Keratinocyte (primary cell): ENCODE measurements at regions not wholly inside any gene's neighbourhood (a gene's known extent, or its start where the extent isn't known, plus 50 kb on each side); places are given as distances from the start of the nearest gene placed in this dataset.
"Not testable (repeated sequence)": the region's sequence is repeated elsewhere in the genome, so short reads cannot be mapped to it uniquely, and the experiment has no call there.

Experiments used
- DNase-seq: peaks from one replicate; pipeline ENCODE4 v3.0.0-alpha.2; 2011; ENCODE audit warnings: low read depth, missing footprints, low spot score
- FAIRE-seq: peaks from 2 replicates; lab custom pipeline; 2011; peaks lifted over from hg19 to GRCh38; lab: Jason Lieb, UNC
- H2AFZ ChIP-seq: 2 replicates; pipeline ENCODE4 v1.6.0; 2012; ENCODE audit warnings: low read length, control low read depth, inconsistent platforms; ENCODE audit not compliant: control insufficient read depth
- H3K27ac ChIP-seq: 2 replicates; pipeline ENCODE4 v1.5.1; 2011; ENCODE audit warnings: low read length; ENCODE audit not compliant: control insufficient read depth, insufficient read depth
- H3K27me3 ChIP-seq: 3 replicates; pipeline ENCODE4 v1.6.0; 2011; ENCODE audit warnings: low read length; ENCODE audit not compliant: control insufficient read depth, insufficient read depth; ENCODE audit errors: extremely low read depth
- H3K36me3 ChIP-seq, 2 experiments: 2 replicates in 1 of 2; 3 replicates in 1 of 2; pipeline ENCODE4 v1.5.1; 2011; ENCODE audit warnings: low read length in 2 of 2, mild to moderate bottlenecking in 1 of 2; ENCODE audit not compliant: control insufficient read depth in 2 of 2, insufficient read depth in 2 of 2; ENCODE audit errors: extremely low read depth in 1 of 2
- H3K4me1 ChIP-seq: 3 replicates; pipeline ENCODE4 v1.5.1; 2011; ENCODE audit warnings: low read length; ENCODE audit not compliant: control insufficient read depth, insufficient read depth; ENCODE audit errors: extremely low read depth
- H3K4me2 ChIP-seq: 3 replicates; pipeline ENCODE4 v1.6.0; 2011; ENCODE audit warnings: low read depth, low read length; ENCODE audit not compliant: control insufficient read depth, insufficient read depth; ENCODE audit errors: extremely low read depth
- H3K4me3 ChIP-seq, 3 experiments: fragments of 200-600 bp in 1 of 3; sonication (generic) in 1 of 3; 2 replicates in 2 of 3; 3 replicates in 1 of 3; pipeline ENCODE4 v1.5.1; 2011 to 2016; ENCODE audit warnings: low read length in 3 of 3, mild to moderate bottlenecking in 3 of 3, control low read depth in 2 of 3, inconsistent platforms in 1 of 3, low read depth in 1 of 3, mixed read lengths in 1 of 3, mixed run types in 1 of 3, moderate library complexity in 1 of 3; ENCODE audit not compliant: control insufficient read depth in 2 of 3, insufficient read depth in 2 of 3; ENCODE audit errors: extremely low read depth in 1 of 3
- H3K79me2 ChIP-seq: 2 replicates; pipeline ENCODE4 v1.6.0; 2012; ENCODE audit warnings: low read length; ENCODE audit not compliant: control insufficient read depth, insufficient read depth
- H3K9ac ChIP-seq: 3 replicates; pipeline ENCODE4 v1.6.0; 2011; ENCODE audit warnings: low read length; ENCODE audit not compliant: control insufficient read depth, insufficient read depth; ENCODE audit errors: extremely low read depth
- H3K9me1 ChIP-seq: 3 replicates; pipeline ENCODE4 v1.6.0; 2011; ENCODE audit warnings: low read length; ENCODE audit not compliant: control insufficient read depth, insufficient read depth; ENCODE audit errors: extremely low read depth
- H3K9me3 ChIP-seq: 2 replicates; pipeline ENCODE4 v1.5.1; 2012; ENCODE audit warnings: low read depth, low read length; ENCODE audit not compliant: control insufficient read depth
- H4K20me1 ChIP-seq: 3 replicates; pipeline ENCODE4 v1.6.0; 2011; ENCODE audit warnings: low read length; ENCODE audit not compliant: control insufficient read depth, insufficient read depth; ENCODE audit errors: extremely low read depth
- dilution Hi-C: fragments of 300-500 bp; cut with MboI; formaldehyde crosslinking; loops from one replicate; pipeline ENCODE4 v1.7.0; 2020; ENCODE audit warnings: low sequenced_read_pairs; ENCODE audit not compliant: extremely low pct_ligation_motif_present

- H2AFZ ChIP-seq, H3K79me2 ChIP-seq, H4K20me1 ChIP-seq: not testable (repeated sequence)
Measured at GRCh38 chr16:16448423-16448822, 69.5 kb downstream of the NPIPA7 start.

GRCh38 chr16:16449712-16450237 lies 70.8 kb downstream of the NPIPA7 start:
- H3K4me2 ChIP-seq, H3K27me3 ChIP-seq, H4K20me1 ChIP-seq, H3K4me3 ChIP-seq, dilution Hi-C loops, H3K36me3 ChIP-seq, H2AFZ ChIP-seq, H3K4me1 ChIP-seq, H3K9me1 ChIP-seq, H3K9ac ChIP-seq, H3K79me2 ChIP-seq, H3K9me3 ChIP-seq: not testable (repeated sequence)
- peak overlapping the region; percentile 36 for H3K27ac ChIP-seq
- DNase-seq (peak; percentile 21), FAIRE-seq (peak; percentile 34)

More at GRCh38 chr16:16448423-16448822, 69.5 kb downstream of the NPIPA7 start:
- DNase-seq, H3K4me3 ChIP-seq, H3K27me3 ChIP-seq, H3K36me3 ChIP-seq, FAIRE-seq, dilution Hi-C loops, H3K9ac ChIP-seq, H3K4me2 ChIP-seq, H3K9me3 ChIP-seq, H3K9me1 ChIP-seq, H3K27ac ChIP-seq, H3K4me1 ChIP-seq: not testable (repeated sequence)

GRCh38 chr16:16451721-16452410 lies 72.9 kb downstream of the NPIPA7 start:
- H4K20me1 ChIP-seq, FAIRE-seq: not testable (repeated sequence)

GRCh38 chr16:16458579-16458978 lies 79.6 kb downstream of the NPIPA7 start:
- H3K4me3 ChIP-seq, H3K36me3 ChIP-seq, H3K9me1 ChIP-seq, FAIRE-seq, H3K27ac ChIP-seq, H2AFZ ChIP-seq, H3K4me1 ChIP-seq, H3K4me2 ChIP-seq, H4K20me1 ChIP-seq, H3K9me3 ChIP-seq, dilution Hi-C loops, H3K79me2 ChIP-seq, H3K27me3 ChIP-seq, H3K9ac ChIP-seq, DNase-seq: not testable (repeated sequence)

More at GRCh38 chr16:16451721-16452410, 72.9 kb downstream of the NPIPA7 start:
- H3K4me2 ChIP-seq, H3K36me3 ChIP-seq, H3K79me2 ChIP-seq, H3K4me3 ChIP-seq, H3K9me3 ChIP-seq, dilution Hi-C loops, H3K4me1 ChIP-seq, H3K9me1 ChIP-seq, H3K27me3 ChIP-seq, H3K9ac ChIP-seq, H2AFZ ChIP-seq, H3K27ac ChIP-seq, DNase-seq: not testable (repeated sequence)

GRCh38 chr16:16463792-16464191 lies 84.9 kb downstream of the NPIPA7 start:
- H3K36me3 ChIP-seq, H2AFZ ChIP-seq, H3K79me2 ChIP-seq, H3K27me3 ChIP-seq, H3K4me1 ChIP-seq, FAIRE-seq, dilution Hi-C loops, H4K20me1 ChIP-seq, H3K9me1 ChIP-seq, H3K4me3 ChIP-seq, H3K9me3 ChIP-seq, H3K9ac ChIP-seq, DNase-seq, H3K27ac ChIP-seq, H3K4me2 ChIP-seq: not testable (repeated sequence)
